ENCODE measurements at regions not wholly inside any gene's neighbourhood (a gene's known extent, or its start where the extent isn't known, plus 50 kb on each side); places are given as distances from the start of the nearest gene placed in this dataset.

GRCh38 chr6:121799574-121799973 lies 364.1 kb downstream of the GJA1 start:
- TF ChIP-seq CTCF (IDR thresholded peaks at IDR 0.05; ENCODE audit: poor library complexity, severe bottlenecking) (no peak), EZH2 (IDR thresholded peaks at IDR 0.05; ENCODE audit: borderline replicate concordance, insufficient read depth, low read length, poor library complexity, severe bottlenecking) (no peak), POLR2AphosphoS5 (IDR thresholded peaks at IDR 0.05) (no peak), RAD21 (conservative IDR thresholded peaks at IDR 0.05) (no peak)
